SK-N-SH (cell line): ENCODE measurements at regions not wholly inside any gene's neighbourhood (a gene's known extent, or its start where the extent isn't known, plus 50 kb on each side); places are given as distances from the start of the nearest gene placed in this dataset.

Experiments
- CTCF ChIA-PET: fragments of 300-600, 350-600 bp; formaldehyde crosslinking; extraction: SDS; loops from one replicate; lab custom pipeline; 2021; lab: Yijun Ruan, JAX
- POLR2A ChIA-PET: fragments of 350-600 bp; sonication (Branson Sonifier 250); formaldehyde crosslinking; extraction: SDS; loops from one replicate; lab custom pipeline; 2020; ENCODE audit warnings: antibody characterized with exemption, inconsistent platforms; lab: Yijun Ruan, JAX
- DNase-seq: peaks from one replicate; pipeline ENCODE4 v3.0.0; 2012
- H2AFZ ChIP-seq: fragments of 200-600 bp; sonication (generic); 2 replicates; pipeline ENCODE4 v1.8.1; 2016; ENCODE audit warnings: antibody characterized with exemption, mild to moderate bottlenecking, low read depth
- H3F3A ChIP-seq: fragments of 200-600 bp; sonication (generic); replicated peaks from 2 replicates; pipeline ENCODE3; 2016; ENCODE audit warnings: antibody characterized with exemption, mild to moderate bottlenecking; ENCODE audit not compliant: insufficient read depth
- H3K27ac ChIP-seq, 2 experiments: fragments of 200-500 bp in 1 of 2; fragments of 200-600 bp in 1 of 2; sonication (Bioruptor generic) in 1 of 2; sonication (generic), shearing (Covaris generic) in 1 of 2; 2 replicates each; pipeline versions ENCODE4 v1.5.1 to v1.6.1; 2014 to 2016; ENCODE audit warnings: low read depth in 2 of 2, inconsistent platforms in 1 of 2, low read length in 1 of 2, mild to moderate bottlenecking in 1 of 2, mixed read lengths in 1 of 2
- H3K27me3 ChIP-seq: fragments of 200-600 bp; sonication (generic), shearing (Covaris generic); 2 replicates; pipeline ENCODE4 v1.6.1; 2016; ENCODE audit warnings: mixed run types; ENCODE audit not compliant: insufficient read depth
- H3K36me3 ChIP-seq, 2 experiments: fragments of 200-500 bp in 1 of 2; fragments of 200-600 bp in 1 of 2; sonication (Bioruptor generic) in 1 of 2; sonication (generic) in 1 of 2; replicated peaks in 1 of 2; 2 replicates each; pipeline versions ENCODE3 to v1.5.1; 2014 to 2016; ENCODE audit warnings: low read length in 1 of 2, mild to moderate bottlenecking in 1 of 2; ENCODE audit not compliant: insufficient read depth in 2 of 2, control insufficient read depth in 1 of 2
- H3K4me1 ChIP-seq, 2 experiments: fragments of 200-500 bp in 1 of 2; fragments of 200-600 bp in 1 of 2; sonication (Bioruptor generic) in 1 of 2; sonication (generic), shearing (Covaris generic) in 1 of 2; 2 replicates each; pipeline versions ENCODE4 v1.5.1 to v1.6.1; 2014 to 2016; ENCODE audit warnings: low read depth in 1 of 2, low read length in 1 of 2, mixed run types in 1 of 2; ENCODE audit not compliant: insufficient read depth in 2 of 2, control insufficient read depth in 1 of 2
- H3K4me2 ChIP-seq: fragments of 200-600 bp; sonication (generic), shearing (Covaris generic); 2 replicates; pipeline ENCODE4 v1.6.1; 2017; ENCODE audit warnings: mixed run types
- H3K4me3 ChIP-seq, 2 experiments: fragments of 200-500 bp in 1 of 2; fragments of 200-600 bp in 1 of 2; sonication (Bioruptor generic) in 1 of 2; sonication (generic), shearing (Covaris generic) in 1 of 2; 2 replicates each; pipeline versions ENCODE4 v1.5.1 to v1.8.1; 2014 to 2016; ENCODE audit warnings: low read depth in 2 of 2, inconsistent platforms in 1 of 2, low read length in 1 of 2, mild to moderate bottlenecking in 1 of 2, mixed read lengths in 1 of 2, moderate library complexity in 1 of 2
- H3K79me2 ChIP-seq: fragments of 200-600 bp; sonication (generic); 2 replicates; pipeline ENCODE4 v1.8.1; 2017; ENCODE audit warnings: mild to moderate bottlenecking; ENCODE audit not compliant: insufficient read depth
- H3K9ac ChIP-seq: fragments of 200-600 bp; sonication (generic); 2 replicates; pipeline ENCODE4 v1.6.1; 2017; ENCODE audit warnings: mixed run types
- H3K9me2 ChIP-seq: fragments of 200-600 bp; sonication (generic); 2 replicates; pipeline ENCODE4 v1.6.1; 2017; ENCODE audit warnings: mixed run types
- H3K9me3 ChIP-seq: fragments of 200-600 bp; sonication (generic); 2 replicates; pipeline ENCODE4 v1.6.1; 2017; ENCODE audit warnings: mixed run types, mild to moderate bottlenecking, moderate library complexity
- H4K20me1 ChIP-seq: fragments of 200-600 bp; sonication (generic); 2 replicates; pipeline ENCODE4 v1.6.1; 2017; ENCODE audit warnings: mild to moderate bottlenecking, mixed run types; ENCODE audit not compliant: insufficient read depth
- EP300 ChIP-seq, 2 experiments: IDR thresholded peaks; 2 replicates each; pipeline versions ENCODE4 v1.4.0 to v1.6.1; 2012; ENCODE audit warnings: borderline replicate concordance in 1 of 2, low read depth in 1 of 2, low read length in 1 of 2
- EZH2phosphoT487 ChIP-seq: fragments of 200-600 bp; sonication (generic); IDR thresholded peaks from 2 replicates; pipeline ENCODE4 v1.6.1; 2017; ENCODE audit warnings: low read depth, mixed run types, mild to moderate bottlenecking, antibody characterized with exemption, moderate library complexity, borderline replicate concordance
- FOSL2 ChIP-seq: IDR thresholded peaks from 2 replicates; pipeline ENCODE4 v1.4.0; 2012; ENCODE audit warnings: low read depth, mild to moderate bottlenecking, moderate library complexity, borderline replicate concordance
- FOXM1 ChIP-seq: IDR thresholded peaks from 2 replicates; pipeline ENCODE4 v1.4.0; 2012; ENCODE audit warnings: low read depth, mild to moderate bottlenecking
- IRF3 ChIP-seq: fragments of 150-350 bp; IDR thresholded peaks from 2 replicates; pipeline ENCODE4 v1.6.1; 2016; ENCODE audit warnings: mild to moderate bottlenecking, low read depth, low read length
- JUND ChIP-seq: IDR thresholded peaks from 2 replicates; pipeline ENCODE4 v1.4.0; 2012
- MAX ChIP-seq: IDR thresholded peaks from 2 replicates; pipeline ENCODE4 v1.4.0; 2012; ENCODE audit warnings: low read depth
- MEF2A ChIP-seq: IDR thresholded peaks from 2 replicates; pipeline ENCODE4 v1.4.0; 2012; ENCODE audit warnings: low read depth, borderline replicate concordance
- NFIC ChIP-seq: IDR thresholded peaks from 2 replicates; pipeline ENCODE4 v1.4.0; 2012; ENCODE audit warnings: borderline replicate concordance
- NRF1 ChIP-seq: IDR thresholded peaks from 2 replicates; pipeline ENCODE4 v1.6.1; 2012; ENCODE audit warnings: low read depth, mild to moderate bottlenecking, low read length
- POLR2AphosphoS5 ChIP-seq: IDR thresholded peaks from 2 replicates; pipeline ENCODE4 v1.6.1; 2012; ENCODE audit warnings: low read depth, low read length
- RAD21 ChIP-seq: IDR thresholded peaks from 2 replicates; pipeline ENCODE4 v1.6.1; 2012; ENCODE audit warnings: mild to moderate bottlenecking, low read length
- RCOR1 ChIP-seq: fragments of 150-350 bp; IDR thresholded peaks from 2 replicates; pipeline ENCODE4 v1.6.1; 2017; ENCODE audit warnings: antibody characterized with exemption, low read length
- SMC3 ChIP-seq: IDR thresholded peaks from 2 replicates; pipeline ENCODE4 v1.6.1; 2012; ENCODE audit warnings: low read depth, low read length, improper control_type of control experiment
- TAF1 ChIP-seq: IDR thresholded peaks from 2 replicates; pipeline ENCODE4 v1.6.1; 2012; ENCODE audit warnings: low read depth, mild to moderate bottlenecking, low read length, moderate library complexity, borderline replicate concordance
- USF2 ChIP-seq: fragments of 150-350 bp; IDR thresholded peaks from 2 replicates; pipeline ENCODE4 v1.6.1; 2017; ENCODE audit warnings: antibody characterized with exemption, low read length, low read depth, borderline replicate concordance
- WGBS: methylation state at CpG from one replicate; pipeline ENCODE4 v1.1.6; 2017; ENCODE audit warnings: low lambda C conversion rate; 5-methylcytosine and 5-hydroxymethylcytosine counted together

GRCh38 chr5:157925786-157926671 lies 67.1 kb upstream of the CLINT1 start:
- H2AFZ ChIP-seq, result no peak overlapping the region

GRCh38 chr5:157924931-157925729 lies 66.2 kb upstream of the CLINT1 start:
- Histone ChIP-seq H3K9me2 (no peaks in the 10 kb centered on the region), H2AFZ (0 out of 2 replicates have a peak overlapping the region, but pooled peaks have one; percentile 29), H3K27me3 (no peaks in the 10 kb centered on the region), H3K79me2 (no peaks in the 10 kb centered on the region), H3K4me2 (no peak overlapping the region), H3F3A (no peaks in the 10 kb centered on the region), H3K36me3 (no peaks in the 10 kb centered on the region), H3K9me3 (no peaks in the 10 kb centered on the region), H3K4me3 (no peak overlapping the region), H3K9ac (no peak overlapping the region), H3K27ac (no peak overlapping the region), H4K20me1 (no peaks in the 10 kb centered on the region), H3K4me1 (peaks cover 0 to under 1% of the 10 kb centered on the region in 2 experiments; a peak in 2 of 4 replicates)
- CTCF ChIA-PET, result interaction anchor here (0.6 to 1.2 kb wide), 2 partner anchors 70 to 469 kb away, joined by 3 read pairs; no protein-coding TSS in a partner anchor
- 74% methylated on average over 8 of the region's 8 CpGs for WGBS
- TF ChIP-seq IRF3, result no peak
- no peak for TF ChIP-seq RAD21
- TF ChIP-seq POLR2AphosphoS5, result no peak
- TF ChIP-seq EZH2phosphoT487, result no peak
- TF ChIP-seq EP300 (IDR thresholded peaks at IDR 0.05; ENCODE audit: borderline replicate concordance in 1 of 2, low read depth in 1 of 2, low read length in 1 of 2), result no peak
- no peak for TF ChIP-seq FOXM1
- no peak for TF ChIP-seq MAX
- no peak for TF ChIP-seq SMC3
- no peak for TF ChIP-seq TAF1
- TF ChIP-seq NFIC, result no peak
- TF ChIP-seq RCOR1, result no peak
- TF ChIP-seq NRF1, result no peak
- TF ChIP-seq MEF2A, result no peak
- TF ChIP-seq USF2, result no peak
- TF ChIP-seq JUND, result no peak
- TF ChIP-seq FOSL2, result no peak
- POLR2A ChIA-PET, result no interaction called here
- DNase-seq, result no peak

More at GRCh38 chr5:157925786-157926671, 67.1 kb upstream of the CLINT1 start:
- DNase-seq, result no peak
- Histone ChIP-seq H3F3A (no peaks in the 10 kb centered on the region), H3K9ac (no peak overlapping the region), H3K27ac (no peak overlapping the region), H4K20me1 (no peaks in the 10 kb centered on the region), H3K4me3 (no peak overlapping the region), H3K9me3 (no peaks in the 10 kb centered on the region), H3K36me3 (no peaks in the 10 kb centered on the region), H3K4me1 (no peaks in the 10 kb centered on the region), H3K4me2 (no peak overlapping the region), H3K27me3 (no peaks in the 10 kb centered on the region), H3K79me2 (no peaks in the 10 kb centered on the region), H3K9me2 (no peaks in the 10 kb centered on the region)
- ChIA-PET CTCF (no interaction called here), POLR2A (no interaction called here)
- TF ChIP-seq IRF3, result no peak
- no peak for TF ChIP-seq FOXM1
- 79% methylated on average over 14 of the region's 14 CpGs for WGBS
